K562 (cell line): ENCODE measurements at regions not wholly inside any gene's neighbourhood (a gene's known extent, or its start where the extent isn't known, plus 50 kb on each side); places are given as distances from the start of the nearest gene placed in this dataset.

Source experiments
- ATAC-seq: fragments of 200-7000 bp; cut with Tn5 transposase; 3 replicates; pipeline ENCODE4 v1.9.1; 2020; ENCODE audit warnings: moderate library complexity
- BruUV-seq: library from RNA; stranded (reverse); fragments of 400-500 nt; replicated peaks from 2 replicates; lab custom pipeline; 2021; lab: Mats Ljungman, UMichigan
- CTCF ChIA-PET: fragments of 300-600 bp; formaldehyde crosslinking; extraction: SDS; loops from one replicate; lab custom pipeline; 2021; ENCODE audit warnings: low intra/inter-chr PET ratio; lab: Yijun Ruan, JAX
- POLR2A ChIA-PET: fragments of 300-600, 350-650 bp; sonication (Branson Sonifier 250); formaldehyde crosslinking; extraction: SDS; loops from one replicate; lab custom pipeline; 2021; ENCODE audit warnings: antibody characterized with exemption, inconsistent platforms; lab: Yijun Ruan, JAX
- DNase-seq, 4 experiments: peaks; one replicate each; pipeline versions ENCODE4 v3.0.0 to v3.0.0-alpha.2; 2011 to 2018; ENCODE audit warnings: low spot score in 3 of 4, mixed read lengths in 3 of 4; ENCODE audit errors: extremely low read depth in 1 of 4
- FAIRE-seq: peaks from 2 replicates; lab custom pipeline; 2011; peaks lifted over from hg19 to GRCh38; lab: Jason Lieb, UNC
- H2AFZ ChIP-seq: 2 replicates; pipeline ENCODE4 v1.6.0; 2011; ENCODE audit warnings: low read depth, low read length, control low read depth, inconsistent platforms
- H3K27ac ChIP-seq: fragments of 200-600 bp; 3 replicates; pipeline ENCODE4 v1.8.0; 2011; ENCODE audit warnings: low read depth, mild to moderate bottlenecking, control low read depth, inconsistent platforms, low read length, moderate library complexity, mixed read lengths; ENCODE audit errors: extremely low read depth
- H3K27me3 ChIP-seq, 2 experiments: fragments of 300-600 bp in 1 of 2; 2 replicates in 1 of 2; 3 replicates in 1 of 2; pipeline versions ENCODE4 v1.6.0 to v1.8.0; 2011; ENCODE audit warnings: inconsistent platforms in 2 of 2, low read length in 2 of 2, mild to moderate bottlenecking in 1 of 2, mixed read lengths in 1 of 2, moderate library complexity in 1 of 2; ENCODE audit not compliant: control insufficient read depth in 2 of 2, insufficient read depth in 2 of 2
- H3K36me3 ChIP-seq: fragments of 300-600 bp; 3 replicates; pipeline ENCODE4 v1.8.0; 2011; ENCODE audit warnings: mild to moderate bottlenecking, low read length, inconsistent platforms; ENCODE audit not compliant: control insufficient read depth, insufficient read depth
- H3K4me1 ChIP-seq, 2 experiments: fragments of 200-600 bp in 1 of 2; replicated peaks in 1 of 2; 2 replicates in 1 of 2; 3 replicates in 1 of 2; pipeline versions ENCODE4 v1.5.1 to v1.8.0; 2011; ENCODE audit warnings: inconsistent platforms in 2 of 2, low read length in 2 of 2, mild to moderate bottlenecking in 1 of 2, mixed read lengths in 1 of 2, moderate library complexity in 1 of 2; ENCODE audit not compliant: control insufficient read depth in 2 of 2, insufficient read depth in 2 of 2
- H3K4me2 ChIP-seq: 2 replicates; pipeline ENCODE4 v1.6.1; 2011; ENCODE audit warnings: low read length, control low read depth, inconsistent platforms, mixed read lengths; ENCODE audit not compliant: insufficient read depth
- H3K4me3 ChIP-seq: fragments of 200-600 bp; sonication (generic), shearing (Covaris generic); 2 replicates; pipeline ENCODE4 v1.5.1; 2016; ENCODE audit warnings: control low read depth, inconsistent platforms
- H3K79me2 ChIP-seq: fragments of 200-600 bp; 3 replicates; pipeline ENCODE4 v1.8.0; 2011; ENCODE audit warnings: low read length, inconsistent platforms; ENCODE audit not compliant: control insufficient read depth, insufficient read depth
- H3K9ac ChIP-seq, 2 experiments: 2 replicates each; pipeline versions ENCODE4 v1.6.0 to v1.6.1; 2011; ENCODE audit warnings: low read depth in 2 of 2, low read length in 2 of 2, control low read depth in 1 of 2, inconsistent platforms in 1 of 2, mild to moderate bottlenecking in 1 of 2, mixed read lengths in 1 of 2; ENCODE audit not compliant: insufficient read depth in 1 of 2
- H3K9me1 ChIP-seq: one replicate; pipeline ENCODE4 v1.6.0; 2011; ENCODE audit warnings: inconsistent platforms, mild to moderate bottlenecking, low read length, moderate library complexity; ENCODE audit not compliant: control insufficient read depth, insufficient read depth
- H3K9me3 ChIP-seq: replicated peaks from 2 replicates; pipeline ENCODE4 v1.5.1; 2011; ENCODE audit warnings: low read depth, low read length, inconsistent platforms; ENCODE audit not compliant: control insufficient read depth, insufficient read depth
- H4K20me1 ChIP-seq: replicated peaks from 2 replicates; pipeline ENCODE4 v1.6.1; 2011; ENCODE audit warnings: low read length, inconsistent platforms, mixed read lengths; ENCODE audit not compliant: control insufficient read depth, insufficient read depth
- ARHGAP35 ChIP-seq: fragments of 450-650 bp; IDR thresholded peaks from 2 replicates; pipeline ENCODE4 v1.6.1; 2018; ENCODE audit not compliant: partially characterized antibody
- ARID1B ChIP-seq: fragments of 450-650 bp; IDR thresholded peaks from 2 replicates; pipeline ENCODE4 v1.6.1; 2016; ENCODE audit warnings: antibody characterized with exemption, mild to moderate bottlenecking, inconsistent platforms
- CC2D1A ChIP-seq: fragments of 450-650 bp; IDR thresholded peaks from 2 replicates; pipeline ENCODE4 v1.6.1; 2017; ENCODE audit warnings: mild to moderate bottlenecking
- CEBPB ChIP-seq: fragments of 450-650 bp; IDR thresholded peaks from 2 replicates; pipeline ENCODE4 v1.6.1; 2016; ENCODE audit warnings: missing genetic modification characterization, missing compliant biosample characterization
- ERF ChIP-seq: fragments of 450-650 bp; formaldehyde crosslinking; IDR thresholded peaks from 2 replicates; pipeline ENCODE4 v1.4.0; 2020; ENCODE audit warnings: mild to moderate bottlenecking, mixed read lengths
- FOSL1 ChIP-seq: fragments of 200-800 bp; sonication (Bioruptor generic); conservative IDR thresholded peaks from 2 replicates; pipeline ENCODE4 v1.6.1; 2016; ENCODE audit warnings: missing genetic modification characterization, missing compliant biosample characterization
- GATAD2A ChIP-seq: fragments of 450-650 bp; IDR thresholded peaks from 2 replicates; pipeline ENCODE4 v1.6.1; 2017
- GATAD2B ChIP-seq: fragments of 450-650 bp; IDR thresholded peaks from 2 replicates; pipeline ENCODE4 v1.6.1; 2017; ENCODE audit warnings: mild to moderate bottlenecking, borderline replicate concordance
- JUN ChIP-seq, 2 experiments: sonication (generic) in 1 of 2; formaldehyde crosslinking in 1 of 2; IDR thresholded peaks; 2 replicates each; pipeline versions ENCODE4 v1.6.1 to v1.8.0; 2012 to 2022; ENCODE audit warnings: borderline replicate concordance in 2 of 2, mild to moderate bottlenecking in 2 of 2, improper control_type of control experiment in 1 of 2, low read depth in 1 of 2, low read length in 1 of 2, missing genetic modification reagents in 1 of 2
- NR2C1 ChIP-seq, 2 experiments: fragments of 450-650 bp; IDR thresholded peaks; 2 replicates each; pipeline ENCODE4 v1.6.1; 2017; ENCODE audit warnings: mild to moderate bottlenecking in 2 of 2, antibody characterized with exemption in 1 of 2, inconsistent platforms in 1 of 2, missing compliant biosample characterization in 1 of 2, missing genetic modification characterization in 1 of 2
- TAF15 ChIP-seq: fragments of 200-400 bp; formaldehyde crosslinking; IDR thresholded peaks from 2 replicates; pipeline ENCODE4 v1.6.1; 2017; ENCODE audit warnings: mild to moderate bottlenecking, low read depth, low read length, moderate library complexity
- XRCC4 ChIP-seq: IDR thresholded peaks from one replicate; pipeline ENCODE4 v1.6.1; 2011; ENCODE audit not compliant: insufficient read depth, insufficient read length; ENCODE audit errors: extremely low read depth
- ZNF354B ChIP-seq: fragments of 250-450 bp; sonication (Bioruptor Pico); IDR thresholded peaks from 2 replicates; pipeline ENCODE4 v1.4.0; 2020
- ZNF764 ChIP-seq: fragments of 250-450 bp; sonication (Bioruptor Pico); IDR thresholded peaks from 2 replicates; pipeline ENCODE4 v1.4.0; 2020; ENCODE audit warnings: low read depth, mild to moderate bottlenecking, moderate library complexity
- ZSCAN32 ChIP-seq: fragments of 450-650 bp; formaldehyde crosslinking; IDR thresholded peaks from 2 replicates; pipeline ENCODE4 v1.4.0; 2020; ENCODE audit warnings: mild to moderate bottlenecking, moderate library complexity
- WGBS: fragments of 100-300 bp; shearing (Covaris generic); methylation state at CpG from one replicate; pipeline ENCODE4 v1.1.6; 2016; ENCODE audit warnings: low coverage, mixed read lengths; ENCODE audit not compliant: insufficient coverage; ENCODE audit errors: missing lambda C conversion rate; 5-methylcytosine and 5-hydroxymethylcytosine counted together
- in situ Hi-C: fragments of 300-500 bp; cut with MboI; formaldehyde crosslinking; loops from 4 replicates; pipeline ENCODE4 v1.15.0; 2018; ENCODE audit warnings: inconsistent platforms, mixed read lengths
- intact Hi-C: fragments of 100-400 bp; cut with micrococcal nuclease; formaldehyde crosslinking; loops from 2 replicates; pipeline ENCODE4 v1.14.2; 2022
- TF ChIP-seq, protein P1 (sequence below): fragments of 250-450 bp; sonication (Bioruptor Pico); IDR thresholded peaks from 2 replicates; pipeline ENCODE4 v1.4.0; 2020; ENCODE audit warnings: mild to moderate bottlenecking, moderate library complexity, borderline replicate concordance
- TF ChIP-seq, protein P2 (sequence below): sonication (generic); formaldehyde crosslinking; IDR thresholded peaks from 2 replicates; pipeline ENCODE4 v1.8.0; 2022; ENCODE audit warnings: mild to moderate bottlenecking, missing genetic modification reagents
- TF ChIP-seq, protein P3 (sequence below): fragments of 450-650 bp; formaldehyde crosslinking; conservative IDR thresholded peaks from 2 replicates; pipeline ENCODE4 v1.4.0; 2022; ENCODE audit warnings: mild to moderate bottlenecking, missing genetic modification characterization
- TF ChIP-seq, protein P4 (sequence below), 2 experiments: fragments of 450-650 bp in 1 of 2; sonication (generic) in 1 of 2; formaldehyde crosslinking in 1 of 2; IDR thresholded peaks in 1 of 2; conservative IDR thresholded peaks in 1 of 2; 2 replicates each; pipeline versions ENCODE4 v1.6.1 to v1.8.1; 2016 to 2023; ENCODE audit warnings: mild to moderate bottlenecking in 2 of 2, moderate library complexity in 2 of 2, inconsistent platforms in 1 of 2, missing genetic modification reagents in 1 of 2

DNA sequence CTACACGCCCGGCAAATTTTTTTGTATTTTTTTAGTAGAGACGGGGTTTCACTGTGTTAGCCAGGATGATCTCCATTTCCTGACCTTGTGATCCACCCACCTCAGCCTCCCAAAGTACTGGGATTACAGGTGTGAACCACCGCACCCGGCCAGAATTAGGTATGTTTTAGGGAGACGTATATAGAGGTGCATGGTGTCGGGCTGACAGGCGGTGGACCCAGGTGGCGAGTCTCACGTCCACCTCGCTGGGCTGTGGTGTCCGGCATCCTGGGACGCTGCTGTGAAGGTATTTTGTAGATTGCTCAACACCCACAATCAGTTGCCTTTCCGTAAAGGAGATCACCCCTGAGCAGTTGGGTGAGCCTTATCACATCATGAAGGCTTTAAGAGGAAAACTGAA lies 728.6 kb downstream of the BRD1 start:
- H3K79me2 ChIP-seq, result no peaks in the 10 kb centered on the region
- H3K4me1 ChIP-seq, result no peaks in the 10 kb centered on the region; a peak in 1 of 5 replicates
- in situ Hi-C loops, result no loop called here
- 2% methylated on average over 12 of the region's 14 CpGs for WGBS
- H3K36me3 ChIP-seq, result no peaks in the 10 kb centered on the region
- ChIA-PET CTCF (no interaction called here), POLR2A (no interaction called here)
- H3K4me2 ChIP-seq, result no peak overlapping the region
- H3K4me3 ChIP-seq, result no peak overlapping the region
- H3K9me1 ChIP-seq, result no peaks in the 10 kb centered on the region
- peaks cover 2 to 52% of the 10 kb centered on the region in 2 experiments; a peak in 3 of 5 replicates for H3K27me3 ChIP-seq
- ATAC-seq (no peak), DNase-seq (no peak), FAIRE-seq (no peak)
- H3K9me3 ChIP-seq, result no peaks in the 10 kb centered on the region
- H2AFZ ChIP-seq, result no peak overlapping the region
- H3K9ac ChIP-seq, result no peak overlapping the region
- BruUV-seq, result no TSS peak
- no peak overlapping the region for H3K27ac ChIP-seq
- intact Hi-C loops, result no loop called here
- no peak for TF ChIP-seq XRCC4
- TF ChIP-seq, protein P1, sequence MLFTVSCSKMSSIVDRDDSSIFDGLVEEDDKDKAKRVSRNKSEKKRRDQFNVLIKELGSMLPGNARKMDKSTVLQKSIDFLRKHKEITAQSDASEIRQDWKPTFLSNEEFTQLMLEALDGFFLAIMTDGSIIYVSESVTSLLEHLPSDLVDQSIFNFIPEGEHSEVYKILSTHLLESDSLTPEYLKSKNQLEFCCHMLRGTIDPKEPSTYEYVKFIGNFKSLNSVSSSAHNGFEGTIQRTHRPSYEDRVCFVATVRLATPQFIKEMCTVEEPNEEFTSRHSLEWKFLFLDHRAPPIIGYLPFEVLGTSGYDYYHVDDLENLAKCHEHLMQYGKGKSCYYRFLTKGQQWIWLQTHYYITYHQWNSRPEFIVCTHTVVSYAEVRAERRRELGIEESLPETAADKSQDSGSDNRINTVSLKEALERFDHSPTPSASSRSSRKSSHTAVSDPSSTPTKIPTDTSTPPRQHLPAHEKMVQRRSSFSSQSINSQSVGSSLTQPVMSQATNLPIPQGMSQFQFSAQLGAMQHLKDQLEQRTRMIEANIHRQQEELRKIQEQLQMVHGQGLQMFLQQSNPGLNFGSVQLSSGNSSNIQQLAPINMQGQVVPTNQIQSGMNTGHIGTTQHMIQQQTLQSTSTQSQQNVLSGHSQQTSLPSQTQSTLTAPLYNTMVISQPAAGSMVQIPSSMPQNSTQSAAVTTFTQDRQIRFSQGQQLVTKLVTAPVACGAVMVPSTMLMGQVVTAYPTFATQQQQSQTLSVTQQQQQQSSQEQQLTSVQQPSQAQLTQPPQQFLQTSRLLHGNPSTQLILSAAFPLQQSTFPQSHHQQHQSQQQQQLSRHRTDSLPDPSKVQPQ (CRISPR knock-in tag), result no peak
- no peak for TF ChIP-seq ERF (CRISPR knock-in tag)
- no peak for TF ChIP-seq GATAD2B
- TF ChIP-seq, protein P2, sequence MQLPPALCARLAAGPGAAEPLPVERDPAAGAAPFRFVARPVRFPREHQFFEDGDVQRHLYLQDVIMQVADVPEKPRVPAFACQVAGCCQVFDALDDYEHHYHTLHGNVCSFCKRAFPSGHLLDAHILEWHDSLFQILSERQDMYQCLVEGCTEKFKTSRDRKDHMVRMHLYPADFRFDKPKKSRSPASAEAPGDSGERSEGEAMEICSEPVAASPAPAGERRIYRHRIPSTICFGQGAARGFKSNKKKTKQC (CRISPR knock-in tag), result no peak
- TF ChIP-seq ZNF354B (CRISPR knock-in tag), result no peak
- no peak for TF ChIP-seq ARHGAP35
- no peak for TF ChIP-seq ZNF764 (CRISPR knock-in tag)
- TF ChIP-seq GATAD2A, result no peak
- no peak for TF ChIP-seq JUN (IDR thresholded peaks at IDR 0.05; ENCODE audit: borderline replicate concordance, low read depth, low read length)
- TF ChIP-seq JUN (CRISPR knock-in tag; IDR thresholded peaks at IDR 0.05; ENCODE audit: borderline replicate concordance), result no peak
- TF ChIP-seq FOSL1 (tag), result no peak
- TF ChIP-seq, protein P3, sequence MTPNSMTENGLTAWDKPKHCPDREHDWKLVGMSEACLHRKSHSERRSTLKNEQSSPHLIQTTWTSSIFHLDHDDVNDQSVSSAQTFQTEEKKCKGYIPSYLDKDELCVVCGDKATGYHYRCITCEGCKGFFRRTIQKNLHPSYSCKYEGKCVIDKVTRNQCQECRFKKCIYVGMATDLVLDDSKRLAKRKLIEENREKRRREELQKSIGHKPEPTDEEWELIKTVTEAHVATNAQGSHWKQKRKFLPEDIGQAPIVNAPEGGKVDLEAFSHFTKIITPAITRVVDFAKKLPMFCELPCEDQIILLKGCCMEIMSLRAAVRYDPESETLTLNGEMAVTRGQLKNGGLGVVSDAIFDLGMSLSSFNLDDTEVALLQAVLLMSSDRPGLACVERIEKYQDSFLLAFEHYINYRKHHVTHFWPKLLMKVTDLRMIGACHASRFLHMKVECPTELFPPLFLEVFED, result no peak
- no peak for TF ChIP-seq ZSCAN32 (CRISPR knock-in tag)
- TF ChIP-seq TAF15, result no peak
- no peak for TF ChIP-seq ARID1B
- no peak for TF ChIP-seq CEBPB (tag)
- TF ChIP-seq NR2C1 (IDR thresholded peaks at IDR 0.05), result no peak
- no peak for TF ChIP-seq NR2C1 (tag; IDR thresholded peaks at IDR 0.05)
- TF ChIP-seq CC2D1A, result no peak
- TF ChIP-seq, protein P4, sequence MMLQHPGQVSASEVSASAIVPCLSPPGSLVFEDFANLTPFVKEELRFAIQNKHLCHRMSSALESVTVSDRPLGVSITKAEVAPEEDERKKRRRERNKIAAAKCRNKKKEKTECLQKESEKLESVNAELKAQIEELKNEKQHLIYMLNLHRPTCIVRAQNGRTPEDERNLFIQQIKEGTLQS (IDR thresholded peaks at IDR 0.05), result no peak
- TF ChIP-seq, protein P4 (CRISPR knock-in tag; conservative IDR thresholded peaks at IDR 0.05), result no peak
- no peaks in the 10 kb centered on the region for H4K20me1 ChIP-seq
